ENCODE measurements at regions not wholly inside any gene's neighbourhood (a gene's known extent, or its start where the extent isn't known, plus 50 kb on each side); places are given as distances from the start of the nearest gene placed in this dataset.

DNA sequence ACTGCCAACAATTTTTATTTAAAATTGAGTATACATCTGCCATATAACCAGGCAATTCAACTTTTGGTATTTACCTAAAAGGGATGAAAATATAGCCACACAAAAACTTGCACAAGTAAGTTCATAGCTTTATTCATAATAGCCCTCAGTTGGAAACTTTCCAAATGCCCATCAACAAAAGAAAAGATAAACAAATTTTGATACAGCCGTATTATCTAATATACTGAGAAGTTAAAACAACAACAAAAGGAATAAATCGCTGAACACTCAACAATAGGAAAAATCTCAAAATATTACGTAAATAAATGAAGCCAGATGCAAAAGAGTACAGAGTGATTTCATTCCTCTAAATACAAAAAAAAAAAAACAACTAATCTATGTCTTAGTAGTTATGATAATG lies 399.2 kb upstream of the SEMA3D start:
- DNase-seq (ENCODE audit: low read depth, low spot score), result no peak

DNA sequence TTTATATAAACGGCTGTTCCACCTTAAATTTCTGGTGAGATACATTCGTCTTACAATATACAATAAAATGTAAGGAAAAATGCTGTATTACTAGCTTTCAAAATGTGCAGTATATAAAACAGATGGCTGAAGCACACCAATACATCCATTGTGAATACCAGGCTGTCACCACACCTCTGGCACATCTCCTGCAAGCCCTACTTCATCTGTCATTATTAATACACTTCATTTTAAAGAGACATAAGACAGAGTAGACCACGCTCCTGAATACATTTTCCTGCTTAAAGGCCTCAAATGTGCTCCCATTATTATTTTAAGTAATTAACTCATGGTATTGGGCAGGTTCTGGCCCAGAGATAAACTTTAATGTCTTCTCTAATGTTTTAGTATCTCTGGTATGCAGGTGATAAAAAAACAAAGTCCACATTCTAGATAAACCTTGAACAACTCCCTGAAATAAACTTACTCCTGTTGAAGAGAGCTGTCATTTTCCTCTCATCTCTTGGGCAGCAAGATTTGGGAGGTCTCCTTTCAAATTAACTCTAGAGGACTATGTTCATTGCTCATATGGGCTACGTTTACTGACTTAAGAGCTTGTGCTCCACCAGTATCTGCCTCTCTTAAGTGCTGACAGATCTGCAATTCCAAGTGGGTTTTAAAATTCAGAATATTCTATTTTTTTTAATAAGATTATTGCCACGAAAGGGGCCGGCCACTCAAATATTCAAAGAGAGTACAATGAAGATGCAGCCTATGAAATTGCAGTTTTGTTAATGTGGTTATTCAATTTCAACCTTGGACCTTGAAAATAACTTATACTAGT lies 396.5 kb upstream of the SEMA3D start:
- DNase-seq (ENCODE audit: low read depth, low spot score), result no peak

DNA sequence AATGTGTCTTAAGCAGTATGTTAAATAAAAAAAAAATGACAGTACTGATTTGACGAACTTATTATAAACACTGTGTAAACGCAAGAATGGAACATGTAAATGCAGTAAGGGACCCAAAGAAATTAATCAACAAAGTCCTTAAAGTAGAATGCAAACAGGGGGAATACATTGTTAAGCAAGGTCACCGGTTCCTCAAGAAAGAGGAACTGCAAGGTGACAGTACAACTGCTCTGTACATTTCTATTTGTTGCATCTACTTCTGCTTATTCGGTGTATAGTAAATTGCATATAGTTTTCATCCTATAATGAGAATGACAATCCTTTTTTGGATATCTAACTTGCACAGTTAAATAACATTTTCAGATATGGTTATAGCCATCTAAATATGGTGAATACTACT lies 387.0 kb upstream of the SEMA3D start:
- no peak for DNase-seq (ENCODE audit: low read depth, low spot score)

DNA sequence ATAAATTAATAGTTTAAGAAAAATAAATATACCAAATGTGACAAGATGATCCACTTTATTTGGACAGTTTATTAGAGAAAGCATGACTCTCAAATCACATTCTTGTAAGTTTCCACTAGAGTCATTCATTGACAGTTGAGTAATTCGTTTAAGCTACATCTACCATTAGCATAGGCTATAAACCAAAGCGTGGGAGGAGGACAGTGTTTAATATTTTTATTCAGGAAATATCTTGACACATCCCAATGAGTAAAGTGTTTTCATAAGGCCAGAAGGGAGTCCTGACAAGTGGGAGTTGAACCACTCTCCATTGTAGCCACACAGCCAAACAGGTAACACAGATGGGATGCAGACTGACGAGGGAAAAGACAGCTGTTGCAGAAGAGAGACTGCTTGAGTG lies 386.5 kb upstream of the SEMA3D start:
- no peak for DNase-seq (ENCODE audit: low read depth, low spot score)

GRCh38 chr7:85570898-85571297 lies 384.0 kb upstream of the SEMA3D start:
- no peak for DNase-seq (ENCODE audit: low read depth, low spot score)

- DNase-seq (ENCODE audit: low read depth, low spot score), result no peak
Observed at GRCh38 chr7:85567983-85568382, 381.1 kb upstream of the SEMA3D start.

DNA sequence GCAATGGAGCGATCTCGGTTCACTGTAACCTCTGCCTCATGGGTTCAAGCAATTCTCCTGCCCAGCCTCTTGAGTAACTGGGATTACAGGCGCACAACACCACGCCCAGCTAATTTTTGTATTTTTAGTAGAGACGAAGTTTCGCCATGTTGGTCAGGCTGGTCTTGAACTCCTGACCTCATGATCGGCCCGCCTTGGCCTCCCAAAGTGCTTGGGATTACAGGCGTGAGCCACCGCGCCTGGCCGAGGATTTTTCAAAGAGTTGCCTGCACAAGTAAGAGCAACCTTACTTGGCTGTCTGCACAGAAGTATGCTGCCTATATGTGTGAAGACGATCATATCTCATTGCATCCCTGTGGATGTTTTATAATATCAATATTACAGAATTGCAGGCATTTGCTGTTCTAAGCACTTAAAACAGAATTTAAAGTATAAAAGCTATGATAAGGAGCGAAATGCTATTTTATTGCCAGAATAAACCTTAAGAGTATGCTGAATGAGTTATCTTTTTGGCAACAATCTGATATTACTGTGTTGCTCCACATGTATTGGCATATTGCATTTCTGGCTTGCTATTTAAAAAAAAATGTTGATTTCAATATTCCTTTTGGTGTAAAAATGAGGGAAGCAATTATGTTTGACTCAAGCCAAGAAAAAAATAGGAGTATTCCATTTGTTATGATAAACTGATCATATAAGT lies 379.4 kb upstream of the SEMA3D start:
- DNase-seq (ENCODE audit: low read depth, low spot score), result no peak

GRCh38 chr7:85565276-85565675 lies 378.4 kb upstream of the SEMA3D start:
- no peak for DNase-seq (ENCODE audit: low read depth, low spot score)

DNA sequence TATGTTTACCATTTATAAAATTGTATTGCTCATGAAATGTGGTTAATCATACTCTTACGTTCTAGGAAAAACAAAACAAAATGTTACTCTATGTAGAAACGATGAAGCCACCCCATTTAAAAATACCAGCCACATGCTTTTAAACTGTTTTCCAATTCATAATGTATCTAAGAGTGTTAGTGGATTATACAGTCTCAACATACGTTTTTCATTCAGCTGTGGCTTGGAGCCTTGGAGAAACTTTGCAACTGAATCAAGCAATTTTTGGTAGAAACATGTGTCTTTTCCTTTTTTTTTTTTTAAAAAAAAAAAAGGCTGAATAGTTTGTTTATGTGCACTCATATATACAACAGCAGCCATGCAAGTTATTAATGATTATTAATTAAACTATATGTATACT lies 378.0 kb upstream of the SEMA3D start:
- no peak for DNase-seq (ENCODE audit: low read depth, low spot score)

DNA sequence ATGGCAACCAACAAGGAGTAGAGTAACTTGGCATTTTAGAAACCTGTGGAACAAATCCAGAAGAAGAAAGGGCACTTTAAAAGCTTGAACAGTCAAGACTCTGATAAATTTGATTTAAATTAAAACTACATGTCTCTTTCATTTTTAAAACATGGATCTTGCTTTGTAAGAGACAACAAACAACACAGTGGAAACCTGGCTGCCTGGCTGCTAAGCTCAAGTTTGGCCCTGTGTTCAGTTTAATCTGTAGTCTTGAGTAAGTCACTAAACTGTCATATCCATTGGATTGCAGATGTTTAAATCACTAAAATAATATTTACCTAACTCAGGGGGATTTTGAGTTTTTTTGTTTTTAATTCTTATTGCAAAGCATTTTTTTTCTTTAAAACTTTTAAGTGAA lies 374.9 kb upstream of the SEMA3D start:
- no peak for DNase-seq (ENCODE audit: low read depth, low spot score)

GRCh38 chr7:85554236-85555178 lies 367.7 kb upstream of the SEMA3D start:
- peak; percentile 26 for DNase-seq (ENCODE audit: low read depth, low spot score)

DNA sequence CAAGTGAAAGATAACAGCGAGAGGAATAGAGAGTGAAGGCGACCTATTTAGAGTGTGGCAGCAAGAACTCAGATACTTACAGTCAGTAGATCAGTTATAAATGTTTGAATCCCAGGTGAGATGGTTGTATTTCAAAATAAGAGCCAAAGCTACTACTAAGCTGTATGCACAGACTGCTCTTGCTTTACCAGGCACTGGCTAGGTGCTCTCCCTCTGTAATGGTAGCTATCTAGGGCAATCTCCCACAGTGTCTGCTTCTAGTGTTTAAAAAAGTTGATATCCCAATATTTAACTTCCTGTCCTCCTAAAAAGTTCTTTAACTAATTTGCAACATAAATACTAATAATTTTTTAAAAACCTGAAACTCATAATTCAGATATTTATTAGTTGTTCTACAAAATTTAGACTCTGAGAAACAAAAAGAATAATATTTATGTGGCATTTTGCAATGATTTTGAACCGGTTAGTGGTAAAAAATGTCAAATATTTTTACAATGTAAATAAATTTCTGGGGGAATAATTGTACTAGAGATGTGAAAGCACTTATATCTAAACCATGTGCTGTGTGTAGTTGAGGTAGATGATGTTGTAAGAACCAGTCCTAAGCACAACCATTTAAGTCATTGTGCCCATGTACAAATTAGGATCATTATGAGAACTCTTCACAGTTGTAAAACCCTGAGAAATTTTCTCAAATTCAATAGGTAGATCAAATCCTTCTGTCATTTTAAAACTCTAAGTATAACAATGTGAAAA lies 349.3 kb upstream of the SEMA3D start:
- DNase-seq (ENCODE audit: low read depth, low spot score), result no peak

GRCh38 chr7:85529831-85530230 lies 343.0 kb upstream of the SEMA3D start:
- no peak for DNase-seq (ENCODE audit: low read depth, low spot score)

- no peak for DNase-seq (ENCODE audit: low read depth, low spot score)
Observed at GRCh38 chr7:85529201-85529600, 342.3 kb upstream of the SEMA3D start.

- DNase-seq (ENCODE audit: low read depth, low spot score), result no peak
Observed at GRCh38 chr7:85528581-85528980, 341.7 kb upstream of the SEMA3D start.

DNA sequence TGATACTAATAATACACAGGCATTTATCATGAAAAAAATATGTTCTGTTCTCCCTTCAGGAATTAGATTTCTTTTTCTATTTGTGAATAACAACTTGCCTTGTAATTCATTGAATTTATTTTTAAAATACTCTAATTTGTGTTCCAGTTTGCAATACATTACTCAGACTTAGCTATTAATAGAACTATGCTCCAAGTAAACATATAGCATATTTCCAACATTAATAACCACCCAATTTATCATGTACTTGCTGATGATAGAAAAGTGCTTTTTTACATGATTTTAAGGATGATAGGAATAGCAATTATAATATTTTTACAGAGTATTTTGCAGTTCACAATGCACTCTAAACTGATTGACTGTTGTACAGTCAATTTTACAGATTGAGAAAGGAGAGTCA lies 338.8 kb upstream of the SEMA3D start:
- no peak for DNase-seq (ENCODE audit: low read depth, low spot score)

DNA sequence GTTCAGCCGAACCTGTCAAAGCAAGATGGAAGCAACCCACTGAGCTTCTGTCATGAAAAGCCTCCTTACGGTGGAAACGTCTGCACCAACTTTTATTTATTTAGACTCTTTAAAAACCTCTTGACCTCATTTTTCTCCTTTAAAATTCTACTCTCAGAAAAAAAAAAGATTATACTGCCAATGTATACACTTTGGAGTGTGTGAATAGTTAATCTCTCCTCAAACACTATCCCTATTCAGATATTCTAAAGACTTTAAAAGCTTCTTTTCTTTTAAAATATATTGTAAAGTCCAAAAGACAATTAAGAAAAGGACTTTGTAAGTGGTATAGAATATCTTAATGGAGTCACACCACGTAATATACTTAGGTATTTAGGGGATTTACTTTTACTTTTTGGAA lies 335.2 kb upstream of the SEMA3D start:
- DNase-seq (ENCODE audit: low read depth, low spot score), result no peak

DNA sequence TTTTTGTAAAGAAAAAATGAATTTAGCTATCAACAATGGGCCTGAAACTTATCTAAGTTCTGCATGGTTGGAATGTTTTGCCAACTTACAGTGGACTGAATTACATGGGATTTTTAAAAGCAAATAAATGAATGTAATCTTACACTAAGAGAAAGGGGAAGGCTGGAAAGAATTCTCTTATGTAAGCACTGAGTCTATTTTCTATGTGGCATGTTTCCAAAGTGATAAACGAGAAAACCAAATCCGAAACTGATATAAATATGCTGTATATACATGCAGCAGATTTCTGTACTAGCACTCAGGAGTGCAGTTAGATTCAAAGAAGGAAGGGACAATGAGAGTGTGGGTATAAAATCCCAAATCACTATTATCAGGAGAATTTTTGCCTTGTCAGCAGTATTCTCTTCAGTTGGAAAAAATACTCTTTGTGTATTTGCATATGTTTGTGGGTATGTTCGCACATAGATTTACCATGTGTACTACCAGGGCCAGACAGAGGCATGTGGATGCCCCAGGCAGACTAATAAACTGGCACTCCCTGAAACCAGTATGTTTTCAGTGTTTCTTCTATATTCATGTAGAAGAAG lies 334.3 kb upstream of the SEMA3D start:
- DNase-seq (ENCODE audit: low read depth, low spot score), result no peak

GRCh38 chr7:85520175-85520574 lies 333.3 kb upstream of the SEMA3D start:
- DNase-seq (ENCODE audit: low read depth, low spot score), result no peak

DNA sequence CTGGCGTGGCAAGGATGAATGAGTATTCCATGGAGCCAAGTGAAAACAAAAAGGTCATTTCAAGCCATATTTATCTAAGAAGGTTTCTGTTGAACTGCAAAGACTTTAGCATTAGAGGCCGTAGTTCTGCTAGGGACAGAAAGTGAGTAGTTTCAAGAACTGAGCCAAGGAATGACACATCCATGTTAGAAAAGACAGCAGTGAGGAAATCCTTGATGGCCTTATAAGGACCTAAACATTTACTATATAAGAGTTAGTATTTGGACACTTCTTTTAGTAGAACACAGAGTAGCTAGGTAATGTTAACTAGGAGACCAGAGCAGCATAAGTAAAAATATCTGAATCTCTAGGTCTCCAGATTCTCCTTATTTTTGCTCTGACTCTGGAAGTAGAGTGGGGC lies 329.8 kb upstream of the SEMA3D start:
- DNase-seq (ENCODE audit: low read depth, low spot score), result no peak

- DNase-seq (ENCODE audit: low read depth, low spot score), result no peak
Observed at GRCh38 chr7:85512790-85513189, 325.9 kb upstream of the SEMA3D start.

Measured in ELF-1 (cell line).